Hematopoietic multipotent progenitor cell treated with erythropoietin and hydrocortisone succinate and interleukin-3 and kit ligand, for 17 days (in vitro differentiated cells): ENCODE measurements at regions not wholly inside any gene's neighbourhood (a gene's known extent, or its start where the extent isn't known, plus 50 kb on each side); places are given as distances from the start of the nearest gene placed in this dataset.

Experiments used
- DNase-seq: peaks from one replicate; pipeline ENCODE4 v3.0.0-alpha.2; 2015; ENCODE audit warnings: low spot score

DNA sequence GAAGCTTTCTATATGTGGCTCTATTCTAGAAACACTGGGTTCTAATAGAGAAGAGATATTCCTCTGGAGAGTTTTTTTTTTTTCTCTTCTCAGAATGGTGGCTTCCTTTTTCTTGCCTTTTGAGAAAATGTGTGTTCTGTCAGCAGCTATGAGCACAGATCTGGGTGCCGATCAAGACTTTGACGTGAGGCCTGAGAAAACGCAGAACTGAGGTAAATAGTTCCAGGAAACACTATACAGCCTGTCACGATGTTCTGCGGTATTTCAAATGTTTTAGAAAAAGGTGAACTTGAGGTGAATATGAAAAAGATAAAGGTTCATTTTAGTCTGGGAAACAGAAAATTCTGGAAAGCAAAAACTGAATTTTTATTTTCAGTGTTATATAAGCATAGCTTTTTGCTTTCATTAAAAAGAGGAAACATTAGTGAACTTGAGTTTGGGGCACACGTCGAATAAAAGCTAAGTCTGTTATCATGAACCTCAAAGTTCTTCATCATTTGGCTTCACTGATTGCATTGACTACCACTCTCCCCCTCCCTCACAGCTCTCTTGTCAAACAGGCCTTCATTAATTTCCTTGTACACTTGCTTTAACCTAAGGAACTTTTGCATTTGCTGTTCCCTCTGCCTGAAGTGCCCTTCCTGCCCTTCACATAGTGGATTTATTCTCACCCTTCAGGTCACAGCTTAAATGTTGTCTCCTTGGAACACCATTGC lies 265.1 kb downstream of the NFKBIZ start:
- DNase-seq = no peak

DNA sequence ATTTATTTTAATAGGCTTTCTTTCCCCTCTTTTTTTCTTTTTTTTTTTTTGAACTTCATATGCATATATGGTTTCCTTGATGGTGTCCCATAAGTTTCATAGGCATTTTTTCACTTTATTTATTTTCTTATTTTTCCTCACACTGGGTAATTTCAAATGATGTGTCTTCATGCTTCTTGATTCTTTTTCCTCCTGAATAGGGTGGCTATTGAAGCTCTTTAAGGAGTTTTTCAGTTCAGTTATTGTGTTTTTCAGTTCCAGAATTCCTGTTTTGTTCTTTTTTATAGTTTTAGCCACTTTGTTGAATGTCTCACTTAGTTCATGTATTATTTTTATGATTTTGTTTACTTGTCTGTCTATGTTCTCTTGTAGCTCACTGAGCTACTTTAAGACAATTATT lies 273.2 kb downstream of the NFKBIZ start:
- no peak for DNase-seq

DNA sequence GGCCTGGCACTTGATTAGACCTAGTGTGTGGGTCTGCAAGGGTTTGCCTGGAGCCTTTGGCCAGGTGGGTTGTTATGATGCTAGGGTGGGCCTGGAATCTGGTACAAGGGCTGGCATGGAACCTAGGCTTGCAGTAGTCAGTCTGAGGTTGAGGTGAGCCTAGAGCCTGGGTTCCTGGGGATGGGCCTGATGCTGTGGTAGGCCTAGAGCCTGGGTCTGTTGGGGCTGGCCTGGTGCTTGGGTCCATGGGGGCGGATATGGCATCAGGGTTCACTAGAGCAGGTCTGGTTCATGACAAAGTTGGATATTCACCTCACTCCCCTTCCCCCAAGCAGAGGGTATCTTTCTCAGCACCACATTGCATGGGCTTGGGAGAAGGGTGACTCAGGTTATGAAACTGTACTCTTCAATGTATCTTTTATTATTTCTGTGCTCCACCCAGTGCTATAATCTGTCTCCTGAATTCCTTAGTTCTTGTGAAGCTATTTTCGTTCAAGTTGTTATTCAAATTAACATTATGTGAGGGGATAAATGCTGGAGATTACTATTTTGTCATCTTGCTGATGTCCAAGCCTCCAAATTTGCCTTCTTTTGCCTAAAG lies 274.4 kb downstream of the NFKBIZ start:
- no peak for DNase-seq

DNA sequence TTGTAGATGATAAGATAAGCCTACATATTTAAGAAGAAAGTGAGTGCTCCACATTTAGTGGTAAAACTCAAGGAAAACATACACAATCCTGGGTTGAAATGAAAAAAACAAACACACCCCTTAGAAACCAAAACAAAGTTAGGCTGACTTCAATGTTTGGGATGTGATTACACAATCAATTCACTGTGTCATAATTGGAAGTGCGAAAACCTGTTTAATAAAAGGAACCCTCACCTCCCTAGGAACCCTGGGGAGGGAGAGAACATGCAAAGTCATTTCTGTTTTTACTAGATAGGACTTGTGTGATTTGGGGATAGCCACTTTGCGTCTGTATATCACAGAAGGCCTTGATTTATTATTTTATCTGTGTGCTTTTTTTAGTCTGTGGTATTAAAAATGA lies 275.0 kb downstream of the NFKBIZ start:
- DNase-seq = no peak

DNA sequence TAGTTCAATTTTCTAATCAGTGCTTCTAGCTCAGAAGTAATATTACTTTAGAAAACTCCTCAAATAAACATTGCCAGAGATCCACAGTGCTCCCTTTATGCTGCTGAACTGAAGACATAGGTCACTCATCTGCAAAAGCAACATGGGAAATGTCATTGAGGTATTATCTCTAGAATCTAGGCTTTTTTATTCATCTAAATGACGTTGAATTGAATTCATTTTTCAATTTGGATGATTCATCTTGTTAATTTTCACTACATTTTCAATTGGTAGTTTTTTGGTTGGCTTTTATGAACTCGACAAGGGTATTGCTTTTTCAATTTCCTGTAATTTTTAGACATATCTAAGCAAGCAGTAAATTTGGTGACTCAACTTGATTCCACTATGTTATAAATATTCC lies 275.4 kb downstream of the NFKBIZ start:
- no peak for DNase-seq

DNA sequence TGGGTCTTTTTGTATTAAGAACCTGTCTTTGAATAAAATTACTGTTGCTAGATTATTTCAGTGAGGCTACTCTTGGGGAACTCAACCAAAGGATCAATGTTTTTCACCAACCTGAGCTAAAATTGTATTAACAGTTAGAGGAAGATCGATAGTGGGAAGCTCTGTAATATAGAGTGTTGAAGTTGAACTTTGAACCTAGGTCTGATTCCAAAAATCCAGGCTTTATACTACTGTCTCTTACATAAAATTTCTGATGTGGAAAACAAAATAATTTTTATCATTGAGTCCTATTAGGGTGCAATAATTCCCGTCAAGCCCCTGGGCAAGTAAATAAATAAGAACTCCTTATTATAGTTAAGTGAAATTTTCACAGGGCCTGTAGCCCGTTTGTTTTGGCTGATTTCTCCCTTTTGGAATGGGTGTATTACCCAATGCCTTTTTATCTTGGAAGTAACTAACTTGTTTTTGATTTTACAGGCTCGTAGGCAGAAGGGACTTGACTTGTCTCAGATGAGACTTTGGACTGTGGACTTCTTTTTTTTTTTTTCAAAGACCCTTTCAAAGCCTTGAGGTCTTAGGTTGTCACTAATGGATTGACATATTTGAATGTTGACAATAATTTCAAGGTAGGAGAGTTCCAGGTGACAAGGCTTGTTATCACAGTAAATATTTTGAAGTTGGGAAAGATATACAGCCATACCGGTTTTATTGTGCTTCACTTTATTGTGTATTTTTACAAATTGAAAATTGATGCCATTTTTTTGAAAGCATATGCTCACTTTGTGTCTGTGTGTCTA lies 276.1 kb downstream of the NFKBIZ start:
- no peak for DNase-seq

DNA sequence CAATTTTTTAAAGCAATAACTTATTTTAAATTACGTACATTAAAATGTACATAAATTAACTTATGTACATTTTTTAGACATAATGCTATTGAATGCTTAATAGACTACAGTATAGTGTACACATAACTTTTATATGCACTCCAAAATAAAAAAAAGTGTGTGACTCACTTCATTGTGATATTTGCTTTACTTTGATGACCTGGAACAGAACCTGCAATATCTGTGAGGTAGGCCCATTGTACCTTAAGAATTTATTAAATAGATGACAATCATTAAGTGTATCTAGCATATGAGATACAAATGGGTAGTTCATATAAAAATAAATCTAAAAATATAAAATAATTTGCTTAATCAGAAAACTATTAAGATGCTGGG lies 276.7 kb downstream of the NFKBIZ start:
- DNase-seq = no peak

DNA sequence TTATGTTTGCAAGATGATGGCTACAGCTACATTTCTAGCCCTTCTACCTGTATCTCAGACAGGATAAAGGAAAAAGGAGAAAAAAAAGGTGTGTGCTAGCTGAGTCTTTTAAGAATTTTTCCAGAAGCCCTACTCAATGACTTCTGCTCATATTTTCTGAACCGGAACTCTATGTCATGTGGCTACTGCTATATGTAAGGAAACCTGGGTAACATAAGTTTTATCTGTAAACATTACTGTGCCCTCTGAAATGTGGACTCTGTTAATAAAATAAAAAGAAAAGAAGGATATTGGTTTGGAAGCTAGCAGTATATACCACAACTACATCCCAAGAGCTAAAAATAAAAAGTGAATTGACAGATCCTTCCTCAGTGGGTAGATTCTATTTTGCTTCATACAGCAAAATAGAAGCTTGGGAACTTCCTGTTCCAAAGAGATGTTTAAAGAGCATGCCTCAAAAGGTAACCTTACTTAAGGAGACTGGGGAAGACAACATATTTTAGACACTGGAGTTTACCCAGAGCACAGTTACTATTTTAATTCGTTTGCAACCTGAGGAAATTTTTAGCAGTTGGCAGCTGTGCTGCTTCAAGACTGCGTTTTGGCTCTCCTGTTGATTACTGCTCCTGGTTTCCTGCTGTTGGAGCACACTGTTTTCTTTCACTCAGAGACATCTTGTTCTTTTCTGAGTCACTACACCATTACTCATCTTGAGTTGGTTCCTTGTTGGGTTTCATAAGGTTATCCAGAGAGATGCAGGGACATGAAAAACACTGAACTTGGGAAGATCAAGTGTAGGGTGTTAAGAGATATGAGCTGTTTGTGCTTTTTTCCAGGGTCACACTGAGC lies 280.7 kb downstream of the NFKBIZ start:
- DNase-seq = no peak

DNA sequence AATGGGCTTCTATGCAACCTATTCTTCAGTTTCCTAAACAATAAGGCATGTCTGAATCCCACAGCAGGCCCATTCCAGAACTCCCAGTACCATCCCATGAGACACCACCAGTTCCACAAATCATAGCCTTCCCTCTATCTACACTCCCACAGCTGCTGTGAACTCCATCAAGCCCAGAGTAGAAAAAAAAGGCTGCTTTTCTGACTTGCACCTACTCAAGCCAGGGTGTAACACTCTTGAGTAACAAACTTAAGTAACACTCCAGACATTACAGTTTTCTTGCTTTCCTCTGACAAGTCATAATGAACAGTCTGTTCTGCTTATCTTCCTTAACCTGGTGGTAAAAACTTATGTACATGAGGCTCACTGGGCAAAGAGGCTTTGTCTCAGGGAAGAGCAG lies 283.1 kb downstream of the NFKBIZ start:
- DNase-seq = no peak

DNA sequence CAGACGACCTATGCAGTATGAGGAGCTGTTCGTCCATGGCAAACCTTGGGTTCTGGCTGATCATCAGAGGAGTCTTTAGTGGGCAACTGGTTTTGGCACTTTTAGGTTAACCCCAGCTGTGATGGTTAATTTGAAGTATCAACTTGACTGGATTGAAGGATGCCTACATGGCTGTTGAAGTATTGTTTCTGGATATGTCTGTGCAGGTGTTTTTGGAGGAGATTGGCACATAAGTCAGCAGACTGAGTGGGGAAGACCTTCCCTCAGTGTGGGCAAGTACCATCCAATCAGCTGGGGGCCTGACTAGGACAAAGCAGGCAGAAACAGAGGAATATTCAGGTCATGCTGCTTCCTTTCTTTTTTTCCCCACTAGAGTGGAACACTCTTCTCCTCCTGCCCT lies 284.1 kb downstream of the NFKBIZ start:
- DNase-seq = no peak

DNA sequence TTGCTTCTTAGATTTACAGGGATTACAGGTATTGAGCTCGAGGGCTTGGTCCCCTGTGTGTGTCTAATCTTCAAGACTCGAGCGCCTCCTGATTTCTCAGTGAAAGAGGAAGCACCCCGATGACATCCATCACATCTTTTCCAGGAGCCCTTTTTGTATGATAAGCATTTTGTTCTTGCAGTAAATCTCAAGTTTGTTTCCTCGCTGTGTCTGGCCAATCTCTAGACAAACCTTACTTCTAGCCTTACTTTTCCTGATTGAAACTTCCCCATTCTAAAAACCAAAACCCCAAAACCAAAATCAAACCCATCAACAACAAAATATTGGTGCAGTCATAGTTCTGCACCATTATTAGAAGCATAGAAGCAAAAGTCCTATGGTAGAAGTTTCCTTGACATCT lies 286.0 kb downstream of the NFKBIZ start:
- DNase-seq = no peak

DNA sequence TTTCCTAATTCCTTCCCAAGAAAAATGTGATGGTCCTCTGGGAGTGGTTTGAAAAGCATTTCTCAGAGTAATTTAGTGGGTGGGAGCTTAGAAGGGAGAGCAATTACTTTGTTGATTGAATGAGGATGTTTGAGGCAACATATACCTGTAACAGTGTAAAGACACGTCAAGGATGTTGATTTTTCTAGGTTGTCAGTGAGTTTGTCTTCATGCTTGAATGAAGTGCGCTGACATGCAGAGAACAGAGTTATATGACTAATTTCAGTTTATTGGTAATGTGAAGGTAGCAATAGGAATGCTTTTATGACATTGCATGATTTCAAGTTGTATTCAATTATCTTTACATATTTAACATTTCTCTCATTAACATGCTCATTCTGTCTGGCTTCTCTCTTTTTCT lies 286.9 kb downstream of the NFKBIZ start:
- DNase-seq = no peak

DNA sequence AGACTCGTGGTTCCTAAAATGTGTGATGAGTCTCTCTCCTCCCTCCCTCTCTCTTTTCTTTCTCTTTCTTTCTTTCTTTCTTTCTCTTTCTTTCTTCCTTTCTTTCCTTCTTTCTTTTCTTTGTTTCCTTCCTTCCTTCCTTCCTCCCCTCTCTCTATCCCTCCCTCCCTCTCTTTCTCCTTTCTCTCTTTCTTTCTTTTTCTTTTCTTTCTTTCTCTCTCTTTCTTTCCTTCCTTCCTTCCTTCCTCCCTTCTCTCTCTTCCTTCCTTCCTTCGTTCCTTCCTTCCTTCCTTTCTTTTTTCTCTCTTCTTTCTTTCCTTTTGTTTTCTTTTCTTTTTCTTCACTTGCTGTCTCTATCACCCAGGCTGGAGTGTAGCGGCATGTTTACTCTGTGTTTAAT lies 290.8 kb downstream of the NFKBIZ start:
- no peak for DNase-seq

DNA sequence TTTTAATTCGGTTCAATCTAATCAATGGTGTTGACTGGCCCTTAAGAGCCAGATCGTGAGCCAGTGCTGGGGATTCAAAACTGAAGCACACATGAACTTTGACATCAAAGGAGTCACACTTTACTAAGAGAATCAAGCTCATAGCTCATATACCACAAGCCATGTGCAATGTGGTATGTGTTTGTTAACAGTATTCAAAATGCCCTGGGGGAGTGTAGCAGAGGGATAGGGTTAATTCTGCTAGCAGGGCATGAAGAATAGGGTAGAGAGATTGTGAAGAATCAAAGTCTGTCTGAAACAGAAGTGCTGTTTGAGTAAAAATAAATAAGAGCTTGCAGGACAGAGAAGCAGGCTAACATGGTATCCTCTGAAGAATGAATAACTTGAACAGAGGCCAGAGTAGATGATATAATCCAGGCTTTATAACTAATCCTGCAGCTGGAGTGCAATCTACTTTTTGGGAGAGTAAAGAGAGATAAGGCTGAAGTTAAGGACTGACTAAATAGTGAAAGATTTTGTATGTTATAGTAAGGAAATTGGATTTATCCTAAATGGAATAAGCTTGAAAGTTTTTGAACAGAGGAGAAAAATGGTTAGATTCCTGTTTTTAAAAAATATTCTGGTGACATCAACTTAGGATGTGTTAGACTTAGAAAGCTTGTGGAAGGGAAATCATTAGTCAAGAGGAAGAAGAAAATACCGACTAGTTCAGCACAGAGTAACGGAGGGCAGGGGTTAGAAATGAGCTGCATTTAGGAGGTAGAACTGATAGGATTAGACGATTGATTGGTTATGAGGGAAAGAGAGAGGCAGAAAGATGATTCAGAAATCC lies 292.0 kb downstream of the NFKBIZ start:
- DNase-seq = no peak

DNA sequence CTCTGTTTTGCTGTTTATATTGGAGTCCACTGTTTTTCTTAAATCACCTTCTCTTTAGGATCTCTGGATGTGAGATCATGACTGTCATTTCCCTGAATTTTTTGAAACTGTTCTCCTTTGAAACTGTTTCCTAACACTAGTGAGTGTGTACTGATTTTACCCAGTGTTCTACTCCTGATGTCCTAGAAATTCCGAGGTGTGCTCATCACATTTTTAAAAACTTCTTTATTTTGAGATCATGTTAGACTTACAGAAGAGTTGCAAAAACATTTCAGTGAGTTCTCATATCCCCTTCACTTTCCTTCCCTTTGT lies 292.6 kb downstream of the NFKBIZ start:
- no peak for DNase-seq

DNA sequence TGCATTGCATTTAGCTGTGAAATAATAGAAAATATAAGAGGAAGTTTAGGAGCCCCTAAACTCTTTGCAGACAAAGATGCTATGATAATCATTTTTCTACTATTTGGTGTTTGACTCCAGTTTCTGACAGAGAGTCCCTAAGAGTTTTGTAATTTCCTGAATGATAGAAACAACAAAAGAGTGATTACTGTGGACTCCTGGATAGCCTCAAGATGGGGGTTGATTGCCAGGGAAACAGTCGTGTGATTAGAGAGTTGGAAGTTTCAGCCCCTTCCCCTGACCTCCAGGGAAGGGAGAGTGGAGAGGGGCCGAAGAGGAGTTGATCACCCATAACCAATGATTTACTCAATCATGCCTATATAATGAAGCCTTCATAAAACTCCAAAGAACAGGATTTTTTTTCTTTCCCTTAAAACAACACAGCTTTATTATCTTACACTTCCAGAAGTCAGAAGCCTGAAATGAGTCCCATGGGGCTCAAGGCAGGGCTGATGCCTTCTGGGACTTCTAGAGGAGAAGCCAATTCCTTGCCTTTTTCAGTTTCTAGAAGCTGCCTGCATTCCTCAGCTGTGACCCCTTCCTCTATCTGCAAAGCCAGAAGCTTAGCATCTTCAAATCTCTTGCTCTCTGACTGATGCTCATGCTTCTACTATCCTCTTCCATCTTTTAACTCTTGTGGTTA lies 292.3 kb upstream of the ZPLD1 start:
- no peak for DNase-seq

DNA sequence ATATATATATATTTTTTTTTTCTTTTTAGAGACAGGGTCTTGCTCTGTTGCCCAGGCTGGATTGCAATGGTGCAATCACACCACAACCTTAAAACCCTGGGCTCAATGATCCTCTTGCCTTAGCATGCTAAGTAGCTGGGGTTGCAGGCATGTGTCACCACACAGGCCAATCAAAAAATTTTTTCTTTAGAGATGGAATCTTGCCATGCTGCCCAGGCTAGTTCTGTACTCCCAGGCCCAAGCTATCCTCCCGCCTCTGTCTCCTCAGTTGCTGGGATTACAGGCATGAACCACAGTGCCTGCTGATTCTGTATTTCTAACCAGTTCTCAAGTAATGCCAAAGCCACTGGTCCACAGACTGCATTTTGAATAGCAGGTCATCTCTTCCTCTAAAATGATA lies 291.3 kb upstream of the ZPLD1 start:
- no peak for DNase-seq

DNA sequence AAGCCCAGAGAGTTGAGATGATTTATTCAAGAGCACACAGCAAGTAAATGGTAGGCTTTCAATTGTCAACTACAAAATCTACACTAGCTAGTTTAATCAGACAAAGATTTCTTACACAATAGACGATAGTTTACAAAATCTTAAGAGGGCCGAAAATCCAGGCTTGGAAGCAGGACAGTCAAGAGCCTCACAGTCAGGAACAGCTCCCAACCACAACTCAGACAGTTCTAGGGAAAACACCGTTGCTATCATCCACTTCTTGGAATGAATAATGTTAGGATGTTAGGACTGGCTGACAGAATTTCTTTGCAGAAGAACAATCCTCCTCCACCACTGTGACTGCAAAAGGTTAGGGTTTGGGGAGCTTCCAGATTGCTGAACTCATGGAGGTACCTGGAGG lies 290.8 kb upstream of the ZPLD1 start:
- no peak for DNase-seq

DNA sequence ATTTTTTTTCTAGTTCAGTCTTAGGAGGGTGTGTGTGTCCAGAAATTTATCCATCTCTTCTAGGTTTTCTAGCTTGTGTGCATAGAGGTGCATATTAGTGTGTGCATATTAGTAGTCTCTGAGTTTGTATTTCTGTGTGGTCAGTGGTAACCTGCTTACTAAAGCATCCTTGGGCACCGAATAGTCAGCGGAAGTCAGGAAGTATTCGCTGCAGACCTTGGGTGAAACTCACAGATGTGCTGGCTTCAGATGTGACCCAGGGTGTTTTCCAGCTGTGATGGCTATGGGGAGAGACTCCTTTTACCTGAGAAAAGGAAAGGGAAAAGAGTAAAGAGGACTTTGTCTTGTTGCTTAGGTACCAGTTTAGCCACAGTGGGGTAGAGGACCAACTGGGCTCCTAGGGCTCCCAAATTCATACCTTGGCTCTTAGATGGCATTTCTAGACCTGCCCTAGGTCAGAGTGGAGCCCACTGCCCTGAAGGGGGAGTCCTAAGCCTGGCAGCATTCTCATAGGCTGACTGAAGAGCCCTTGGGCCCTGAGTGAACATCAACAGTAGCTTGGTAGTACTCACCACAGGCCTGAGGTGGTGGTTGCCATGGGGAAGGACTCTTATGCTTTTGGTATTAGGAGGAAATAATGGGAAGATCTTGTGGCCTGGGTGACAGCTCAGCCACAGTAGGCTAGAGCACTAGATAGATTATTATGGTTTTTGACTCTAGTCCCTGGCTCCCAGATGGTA lies 286.0 kb upstream of the ZPLD1 start:
- no peak for DNase-seq

DNA sequence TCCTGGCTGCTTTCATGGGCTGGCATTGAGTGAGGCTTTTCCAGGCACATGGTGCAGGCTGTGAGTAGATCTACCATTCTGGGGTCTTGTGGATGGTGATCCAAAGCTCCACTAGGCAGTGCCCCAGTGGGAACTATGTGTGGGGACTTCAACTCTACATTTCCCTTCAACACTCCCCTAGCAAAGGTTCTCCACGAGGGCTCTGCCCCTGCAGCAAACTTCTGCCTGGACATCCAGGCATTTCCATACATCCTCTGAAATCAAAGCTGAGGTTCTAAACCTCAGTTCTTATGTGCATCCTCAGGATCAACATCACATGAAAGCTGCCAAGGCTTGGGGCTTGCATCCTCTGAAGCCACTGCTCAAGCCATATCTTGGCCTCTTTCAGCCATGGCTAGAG lies 282.9 kb upstream of the ZPLD1 start:
- DNase-seq = no peak

DNA sequence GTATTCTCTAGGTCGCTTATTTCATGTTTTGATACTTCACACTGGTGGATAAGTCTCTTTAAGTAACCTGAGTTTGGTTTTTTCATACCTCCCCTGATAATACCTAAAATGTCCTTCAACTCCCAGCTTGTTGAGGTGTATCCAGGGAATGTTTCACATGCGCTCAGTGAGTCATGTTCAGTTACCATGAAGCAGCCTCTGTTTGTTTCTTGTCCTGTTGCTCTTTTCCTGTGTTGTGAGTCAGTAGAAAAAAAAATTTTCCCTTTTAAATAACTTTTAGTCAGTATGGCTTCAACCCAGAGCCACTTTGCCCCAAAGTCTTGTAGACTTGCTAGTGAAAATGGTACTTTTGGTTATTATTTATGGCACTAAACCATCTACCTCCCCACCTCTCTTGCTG lies 278.4 kb upstream of the ZPLD1 start:
- no peak for DNase-seq
